ENCODE measurements at regions not wholly inside any gene's neighbourhood (a gene's known extent, or its start where the extent isn't known, plus 50 kb on each side); places are given as distances from the start of the nearest gene placed in this dataset.

DNA sequence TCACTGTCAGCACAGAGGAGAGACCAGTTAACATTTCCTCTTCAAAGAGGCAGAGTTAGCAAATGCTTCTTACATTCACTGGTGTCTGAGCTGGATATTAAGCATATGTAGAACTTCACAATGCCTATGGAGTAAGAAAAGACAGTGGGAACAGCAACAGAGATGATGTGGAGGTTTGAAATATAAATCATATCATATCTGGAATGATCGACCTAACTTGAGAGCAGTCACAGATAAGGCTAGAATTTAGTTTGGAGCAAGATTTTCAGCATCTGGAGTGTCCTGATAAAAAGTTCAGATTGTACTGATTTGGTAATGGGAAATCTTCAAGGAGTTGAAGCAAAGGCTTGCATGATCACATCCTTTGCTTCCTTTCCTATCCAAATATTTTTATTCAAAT lies 90.5 kb upstream of the ANKRD50 start:
- DNase-seq, result no peak

DNA sequence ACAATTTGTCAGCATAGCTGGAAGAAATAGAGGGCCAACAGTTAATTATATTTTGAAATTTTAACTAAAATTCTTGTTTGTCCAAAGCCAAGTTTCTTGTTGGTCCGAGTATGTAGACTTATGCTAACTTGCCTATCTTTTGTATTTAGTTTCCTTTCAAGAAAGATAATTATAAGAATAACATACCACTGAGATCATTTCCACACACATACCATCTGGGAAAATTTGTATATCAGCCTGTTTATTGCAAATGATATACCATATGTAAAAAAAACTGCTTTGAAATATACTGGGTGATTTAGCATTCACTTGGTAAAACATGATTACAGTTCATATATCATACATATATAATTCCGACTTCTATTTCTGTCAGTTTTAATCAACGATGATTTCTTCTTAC lies 84.7 kb upstream of the ANKRD50 start:
- DNase-seq, result no peak

DNA sequence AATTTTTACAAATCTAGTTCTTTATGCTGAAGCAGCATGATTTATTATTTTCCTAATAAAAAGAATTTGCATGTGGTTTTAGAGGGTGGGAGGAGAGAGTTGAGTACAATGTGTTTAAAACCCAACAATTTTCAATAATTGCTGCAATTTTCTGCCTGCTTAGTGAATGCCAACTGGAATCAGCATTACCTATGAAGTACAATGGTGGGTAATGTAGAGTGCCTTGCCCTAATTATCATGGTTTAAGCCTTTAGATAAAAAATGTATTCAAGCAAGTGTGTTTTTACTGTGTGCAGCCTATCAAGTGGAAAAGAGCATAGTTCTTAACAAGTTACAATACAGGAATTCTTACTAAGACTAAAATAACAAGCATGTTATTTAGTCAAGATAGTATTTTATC lies 77.9 kb upstream of the ANKRD50 start:
- DNase-seq, result no peak

DNA sequence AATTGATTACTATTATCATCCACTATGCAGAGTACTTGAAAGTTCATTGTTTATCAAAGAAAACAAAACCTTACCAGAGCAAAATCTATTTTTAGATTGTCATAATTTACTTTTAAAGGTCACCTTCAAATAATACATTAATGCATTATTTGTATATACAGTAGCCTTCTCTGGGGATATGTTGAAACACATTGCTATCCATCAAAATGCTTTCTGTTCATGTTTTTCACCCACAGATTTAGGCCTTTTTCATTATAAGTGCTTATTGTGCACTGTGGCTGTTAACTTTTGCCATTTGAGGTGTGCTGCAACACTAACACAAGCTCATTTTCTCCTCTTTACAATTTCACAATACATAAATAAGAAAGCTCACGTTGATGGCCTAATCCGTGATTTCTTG lies 74.1 kb upstream of the ANKRD50 start:
- DNase-seq, result no peak

DNA sequence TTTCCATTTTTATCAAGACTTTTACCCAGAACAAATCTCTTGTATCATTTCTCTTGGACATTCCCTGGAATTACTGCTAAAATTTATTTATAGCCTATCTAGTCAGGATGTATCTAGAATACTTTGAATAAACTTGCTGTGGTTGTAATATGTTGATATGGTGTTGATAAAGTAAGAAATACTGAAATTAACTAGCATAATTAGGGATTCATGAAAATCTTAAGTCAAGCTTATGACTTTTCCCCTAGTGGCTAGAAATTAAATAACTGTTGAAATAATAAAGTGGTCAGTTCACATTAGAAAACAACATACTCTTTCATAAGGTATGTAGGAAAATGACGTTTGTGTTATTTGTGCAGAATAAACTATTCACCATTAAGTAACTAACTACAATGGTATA lies 73.1 kb upstream of the ANKRD50 start:
- DNase-seq, result no peak

DNA sequence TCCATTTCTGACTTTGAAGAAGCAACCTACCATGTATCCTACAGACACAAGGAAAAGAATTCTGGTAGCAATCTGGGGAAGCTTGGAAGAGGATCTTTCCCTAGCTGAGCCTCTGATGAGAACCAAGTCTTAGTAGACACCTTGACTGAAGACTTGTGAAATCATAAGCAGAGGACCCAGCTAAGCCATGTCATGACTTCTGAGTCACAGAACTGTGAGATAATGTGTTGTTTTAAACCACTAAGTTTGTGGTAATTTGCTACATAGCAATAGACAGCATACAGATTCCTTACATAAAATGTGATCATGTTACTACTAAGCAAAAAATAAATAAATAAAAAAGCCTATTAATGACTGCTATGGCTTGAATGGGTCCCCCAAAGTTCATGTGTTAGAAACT lies 71.3 kb upstream of the ANKRD50 start:
- DNase-seq, result no peak

DNA sequence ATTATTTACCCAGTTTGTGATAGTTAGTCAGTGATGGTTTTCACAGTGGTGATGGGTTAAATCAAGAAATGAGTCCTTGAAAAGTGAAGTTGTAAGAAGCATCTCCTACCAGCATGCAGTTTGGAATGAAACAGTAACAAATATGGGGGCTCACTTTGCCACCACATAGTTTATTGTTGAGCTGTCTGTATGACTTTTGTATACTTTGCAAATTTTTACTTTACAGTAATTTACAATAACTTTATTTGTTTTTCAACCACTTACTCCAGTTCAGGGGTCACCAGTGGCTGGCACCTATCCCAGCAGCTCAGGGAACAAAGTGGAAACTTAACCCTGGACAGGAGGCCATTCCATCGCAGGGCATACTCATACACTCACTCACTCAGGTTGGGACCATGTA lies 64.5 kb upstream of the ANKRD50 start:
- no peak for DNase-seq

DNA sequence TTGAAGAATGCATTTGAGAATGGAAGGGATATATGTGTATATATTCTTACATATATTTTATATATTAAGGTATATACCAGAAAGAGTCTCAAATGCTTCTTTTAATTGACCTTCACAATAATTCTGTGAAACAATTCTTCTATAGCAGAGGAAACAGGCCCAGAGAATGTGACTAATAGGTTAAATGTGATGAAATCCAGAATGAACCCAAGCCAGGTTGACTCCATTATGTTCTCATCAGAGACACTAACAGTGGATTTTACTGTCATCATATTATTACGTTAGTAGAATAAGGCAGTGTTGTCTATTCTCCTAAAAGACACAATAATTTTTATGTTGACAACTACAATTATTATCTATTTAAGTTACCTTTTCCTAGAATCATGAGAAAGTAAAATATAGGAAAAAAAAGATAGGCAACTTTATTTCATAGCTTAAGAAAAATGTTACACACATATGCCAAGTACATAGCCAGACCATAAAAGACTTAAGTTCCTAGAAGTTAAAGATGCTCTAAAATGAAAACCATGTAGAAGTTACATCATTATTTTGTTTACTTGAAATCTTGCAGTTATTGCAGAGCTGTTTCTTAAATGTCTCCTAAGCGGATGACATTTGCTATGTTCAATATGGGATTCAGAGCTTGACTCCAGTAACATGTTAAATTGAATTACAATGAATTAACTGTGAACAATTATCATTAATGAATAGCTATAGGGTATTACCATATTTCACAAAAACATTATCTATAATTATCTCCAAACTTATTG lies 56.2 kb upstream of the ANKRD50 start:
- DNase-seq, result no peak

DNA sequence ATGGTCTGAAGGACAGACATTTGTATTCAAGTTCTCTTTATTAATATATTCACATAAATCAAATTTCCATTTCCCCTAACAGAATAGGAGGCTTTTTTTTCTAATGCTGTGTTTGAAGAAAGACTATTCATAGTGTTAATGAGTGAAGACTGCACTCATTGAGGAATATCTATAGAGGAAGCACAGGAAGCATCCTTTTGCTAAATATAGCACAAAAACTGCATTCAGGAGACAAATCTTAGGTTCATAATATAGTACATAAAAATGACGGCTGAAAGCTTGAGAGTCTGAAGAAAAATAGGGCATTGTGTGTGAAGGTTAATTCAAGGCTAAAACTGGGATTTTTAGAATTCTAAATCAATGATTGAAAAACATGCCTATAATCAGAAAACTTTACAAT lies 50.4 kb upstream of the ANKRD50 start:
- no peak for DNase-seq
